ENCODE measurements at regions not wholly inside any gene's neighbourhood (a gene's known extent, or its start where the extent isn't known, plus 50 kb on each side); places are given as distances from the start of the nearest gene placed in this dataset.

GRCh38 chr6:140627002-140627401 lies 1252.6 kb upstream of the CITED2 start:
- H3K4me3 ChIP-seq (ENCODE audit: low read depth, low read length): no peak overlapping the region
- FAIRE-seq (no peak), DNase-seq (ENCODE audit: low read depth) (no peak)
- TF ChIP-seq CTCF (IDR thresholded peaks at IDR 0.05; ENCODE audit: insufficient read depth, low read length, severe bottlenecking): no peak
- H3K36me3 ChIP-seq (ENCODE audit: control insufficient read depth, insufficient read depth, low read length): no peaks in the 10 kb centered on the region
- no peaks in the 10 kb centered on the region for H3K27me3 ChIP-seq (ENCODE audit: control insufficient read depth, insufficient read depth, low read length)

GRCh38 chr6:140623498-140623897 lies 1249.0 kb upstream of the CITED2 start:
- no peak overlapping the region for H3K4me3 ChIP-seq (ENCODE audit: low read depth, low read length)
- FAIRE-seq (no peak), DNase-seq (ENCODE audit: low read depth) (peak; percentile 70)
- no peak for TF ChIP-seq CTCF (IDR thresholded peaks at IDR 0.05; ENCODE audit: insufficient read depth, low read length, severe bottlenecking)
- no peaks in the 10 kb centered on the region for H3K36me3 ChIP-seq (ENCODE audit: control insufficient read depth, insufficient read depth, low read length)
- no peaks in the 10 kb centered on the region for H3K27me3 ChIP-seq (ENCODE audit: control insufficient read depth, insufficient read depth, low read length)

GRCh38 chr6:140620496-140620895 lies 1246.0 kb upstream of the CITED2 start:
- FAIRE-seq (no peak), DNase-seq (ENCODE audit: low read depth) (no peak)
- Histone ChIP-seq H3K4me3 (ENCODE audit: low read depth, low read length) (no peak overlapping the region), H3K27me3 (ENCODE audit: control insufficient read depth, insufficient read depth, low read length) (no peaks in the 10 kb centered on the region), H3K36me3 (ENCODE audit: control insufficient read depth, insufficient read depth, low read length) (no peaks in the 10 kb centered on the region)
- TF ChIP-seq CTCF (IDR thresholded peaks at IDR 0.05; ENCODE audit: insufficient read depth, low read length, severe bottlenecking): no peak

GRCh38 chr6:140609956-140610355 lies 1235.5 kb upstream of the CITED2 start:
- H3K4me3 ChIP-seq (ENCODE audit: low read depth, low read length): no peak overlapping the region
- DNase-seq (ENCODE audit: low read depth) (no peak), FAIRE-seq (no peak)
- no peak for TF ChIP-seq CTCF (IDR thresholded peaks at IDR 0.05; ENCODE audit: insufficient read depth, low read length, severe bottlenecking)
- H3K27me3 ChIP-seq (ENCODE audit: control insufficient read depth, insufficient read depth, low read length): no peaks in the 10 kb centered on the region
- H3K36me3 ChIP-seq (ENCODE audit: control insufficient read depth, insufficient read depth, low read length): no peaks in the 10 kb centered on the region

GRCh38 chr6:140609321-140609720 lies 1234.9 kb upstream of the CITED2 start:
- no peak for DNase-seq (ENCODE audit: low read depth)
- no peak for TF ChIP-seq CTCF (IDR thresholded peaks at IDR 0.05; ENCODE audit: insufficient read depth, low read length, severe bottlenecking)
- FAIRE-seq: no peak
- Histone ChIP-seq H3K4me3 (ENCODE audit: low read depth, low read length) (no peak overlapping the region), H3K27me3 (ENCODE audit: control insufficient read depth, insufficient read depth, low read length) (no peaks in the 10 kb centered on the region), H3K36me3 (ENCODE audit: control insufficient read depth, insufficient read depth, low read length) (no peaks in the 10 kb centered on the region)

DNA sequence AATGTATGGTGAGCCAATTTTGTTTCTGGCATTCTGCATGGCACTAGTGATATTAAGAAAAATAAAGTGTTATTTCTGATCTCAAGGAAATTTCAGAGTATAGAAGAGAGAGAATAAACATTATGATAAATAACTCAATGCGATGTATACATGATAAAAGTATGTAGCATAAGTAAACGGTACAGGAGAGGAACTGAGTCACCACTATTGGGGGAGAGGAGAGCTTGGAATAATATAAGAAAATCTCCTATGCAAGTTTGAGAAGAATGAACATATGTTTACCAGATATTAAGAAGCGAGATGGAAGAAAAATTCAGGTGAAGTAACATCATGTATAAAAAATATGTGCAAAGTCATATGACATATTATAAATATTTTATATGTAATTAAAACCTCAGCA lies 1230.3 kb upstream of the CITED2 start:
- no peaks in the 10 kb centered on the region for H3K27me3 ChIP-seq (ENCODE audit: control insufficient read depth, insufficient read depth, low read length)
- TF ChIP-seq CTCF (IDR thresholded peaks at IDR 0.05; ENCODE audit: insufficient read depth, low read length, severe bottlenecking): no peak
- H3K36me3 ChIP-seq (ENCODE audit: control insufficient read depth, insufficient read depth, low read length): no peaks in the 10 kb centered on the region
- no peak for FAIRE-seq
- DNase-seq (ENCODE audit: low read depth): peak; percentile 26
- no peak overlapping the region for H3K4me3 ChIP-seq (ENCODE audit: low read depth, low read length)

Data from bronchial epithelial cell (primary cell).